ENCODE measurements at regions not wholly inside any gene's neighbourhood (a gene's known extent, or its start where the extent isn't known, plus 50 kb on each side); places are given as distances from the start of the nearest gene placed in this dataset.

DNA sequence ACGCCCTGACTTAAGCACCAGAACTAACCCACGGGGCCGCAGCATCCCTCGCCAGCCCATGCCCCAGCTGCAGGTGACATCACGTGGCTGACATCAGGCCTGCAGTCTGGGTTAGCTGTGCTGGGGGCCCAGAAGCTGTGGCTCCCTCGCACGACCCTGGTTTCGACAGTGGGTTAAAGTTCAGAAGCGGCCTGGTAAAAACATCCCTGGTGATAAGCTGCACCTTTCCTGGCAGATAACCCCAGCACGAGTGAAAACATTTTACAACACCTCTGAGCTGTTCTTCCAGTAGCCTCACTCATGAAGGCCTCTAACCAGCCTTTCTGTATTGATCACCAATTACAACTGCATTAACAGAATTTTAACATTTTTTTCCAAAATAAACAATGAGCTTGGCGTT lies 136.4 kb upstream of the RREB1 start:
- no peak for TF ChIP-seq CTCF (IDR thresholded peaks at IDR 0.05; ENCODE audit: insufficient read depth, low read length, poor library complexity, severe bottlenecking)
- Histone ChIP-seq H3K4me3 (replicated peaks; ENCODE audit: low read depth, low read length) (no peak overlapping the region), H3K36me3 (ENCODE audit: control insufficient read depth, insufficient read depth, low read length) (no peaks in the 10 kb centered on the region), H3K27me3 (replicated peaks; ENCODE audit: control insufficient read depth, insufficient read depth, low read length) (no peaks in the 10 kb centered on the region)
- no peak for DNase-seq (ENCODE audit: extremely low read depth, insufficient read length)

- no peak overlapping the region for H3K4me3 ChIP-seq (replicated peaks; ENCODE audit: low read depth, low read length)
- DNase-seq (ENCODE audit: extremely low read depth, insufficient read length) = no peak
Measured at GRCh38 chr6:6972456-6972855, 135.3 kb upstream of the RREB1 start.

GRCh38 chr6:6973721-6974120 lies 134.0 kb upstream of the RREB1 start:
- TF ChIP-seq CTCF (IDR thresholded peaks at IDR 0.05; ENCODE audit: insufficient read depth, low read length, poor library complexity, severe bottlenecking) = no peak
- Histone ChIP-seq H3K36me3 (ENCODE audit: control insufficient read depth, insufficient read depth, low read length) (no peaks in the 10 kb centered on the region), H3K27me3 (replicated peaks; ENCODE audit: control insufficient read depth, insufficient read depth, low read length) (no peaks in the 10 kb centered on the region), H3K4me3 (replicated peaks; ENCODE audit: low read depth, low read length) (no peak overlapping the region)
- no peak for DNase-seq (ENCODE audit: extremely low read depth, insufficient read length)

More at GRCh38 chr6:6972456-6972855, 135.3 kb upstream of the RREB1 start:
- TF ChIP-seq CTCF (IDR thresholded peaks at IDR 0.05; ENCODE audit: insufficient read depth, low read length, poor library complexity, severe bottlenecking) = no peak
- H3K36me3 ChIP-seq (ENCODE audit: control insufficient read depth, insufficient read depth, low read length) = no peaks in the 10 kb centered on the region
- no peaks in the 10 kb centered on the region for H3K27me3 ChIP-seq (replicated peaks; ENCODE audit: control insufficient read depth, insufficient read depth, low read length)

GRCh38 chr6:6975459-6976111 lies 132.2 kb upstream of the RREB1 start:
- TF ChIP-seq CTCF (IDR thresholded peaks at IDR 0.05; ENCODE audit: insufficient read depth, low read length, poor library complexity, severe bottlenecking) = no peak
- Histone ChIP-seq H3K27me3 (replicated peaks; ENCODE audit: control insufficient read depth, insufficient read depth, low read length) (no peaks in the 10 kb centered on the region), H3K36me3 (ENCODE audit: control insufficient read depth, insufficient read depth, low read length) (no peaks in the 10 kb centered on the region), H3K4me3 (replicated peaks; ENCODE audit: low read depth, low read length) (no peak overlapping the region)
- no peak for DNase-seq (ENCODE audit: extremely low read depth, insufficient read length)

- Histone ChIP-seq H3K4me3 (replicated peaks; ENCODE audit: low read depth, low read length) (no peak overlapping the region), H3K36me3 (ENCODE audit: control insufficient read depth, insufficient read depth, low read length) (no peaks in the 10 kb centered on the region), H3K27me3 (replicated peaks; ENCODE audit: control insufficient read depth, insufficient read depth, low read length) (no peaks in the 10 kb centered on the region)
- no peak for DNase-seq (ENCODE audit: extremely low read depth, insufficient read length)
- no peak for TF ChIP-seq CTCF (IDR thresholded peaks at IDR 0.05; ENCODE audit: insufficient read depth, low read length, poor library complexity, severe bottlenecking)
Measured at GRCh38 chr6:6976193-6976592, 131.6 kb upstream of the RREB1 start.

GRCh38 chr6:6978731-6979130 lies 129.0 kb upstream of the RREB1 start:
- no peak for DNase-seq (ENCODE audit: extremely low read depth, insufficient read length)
- no peaks in the 10 kb centered on the region; the same call in 1 of the 2 replicates for H3K27me3 ChIP-seq (replicated peaks; ENCODE audit: control insufficient read depth, insufficient read depth, low read length)
- H3K36me3 ChIP-seq (ENCODE audit: control insufficient read depth, insufficient read depth, low read length) = no peaks in the 10 kb centered on the region
- no peak overlapping the region for H3K4me3 ChIP-seq (replicated peaks; ENCODE audit: low read depth, low read length)
- TF ChIP-seq CTCF (IDR thresholded peaks at IDR 0.05; ENCODE audit: insufficient read depth, low read length, poor library complexity, severe bottlenecking) = no peak
